GM21528 (cell line): ENCODE measurements at regions not wholly inside any gene's neighbourhood (a gene's known extent, or its start where the extent isn't known, plus 50 kb on each side); places are given as distances from the start of the nearest gene placed in this dataset.

Experiments used
- ATAC-seq: cut with Tn5 transposase; IDR thresholded peaks from one replicate; pipeline ENCODE4 v1.9.1; 2021; ENCODE audit warnings: mild to moderate bottlenecking, moderate library complexity; ENCODE audit not compliant: unreplicated experiment, low FRiP score

DNA sequence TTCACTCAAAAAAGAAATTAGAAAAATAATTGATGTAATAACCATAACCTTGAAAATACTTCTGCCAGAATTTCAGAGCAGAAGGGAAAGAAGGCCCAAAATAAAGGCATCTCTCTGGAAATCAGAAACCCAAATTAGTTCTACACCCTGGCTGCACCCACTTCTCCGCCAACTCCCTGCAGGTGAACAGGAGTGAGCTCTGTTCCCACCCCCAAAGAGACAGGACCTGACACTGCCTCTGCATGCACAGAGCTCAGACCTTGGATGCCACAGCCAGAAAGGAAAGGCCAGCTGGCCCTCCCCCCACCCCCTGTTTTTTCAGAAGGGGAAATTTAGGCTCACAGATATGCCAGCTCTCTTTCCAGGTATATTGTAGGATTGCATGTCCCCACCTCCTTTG, 228.2 kb downstream of the BCL11B start:
- no peak for ATAC-seq

DNA sequence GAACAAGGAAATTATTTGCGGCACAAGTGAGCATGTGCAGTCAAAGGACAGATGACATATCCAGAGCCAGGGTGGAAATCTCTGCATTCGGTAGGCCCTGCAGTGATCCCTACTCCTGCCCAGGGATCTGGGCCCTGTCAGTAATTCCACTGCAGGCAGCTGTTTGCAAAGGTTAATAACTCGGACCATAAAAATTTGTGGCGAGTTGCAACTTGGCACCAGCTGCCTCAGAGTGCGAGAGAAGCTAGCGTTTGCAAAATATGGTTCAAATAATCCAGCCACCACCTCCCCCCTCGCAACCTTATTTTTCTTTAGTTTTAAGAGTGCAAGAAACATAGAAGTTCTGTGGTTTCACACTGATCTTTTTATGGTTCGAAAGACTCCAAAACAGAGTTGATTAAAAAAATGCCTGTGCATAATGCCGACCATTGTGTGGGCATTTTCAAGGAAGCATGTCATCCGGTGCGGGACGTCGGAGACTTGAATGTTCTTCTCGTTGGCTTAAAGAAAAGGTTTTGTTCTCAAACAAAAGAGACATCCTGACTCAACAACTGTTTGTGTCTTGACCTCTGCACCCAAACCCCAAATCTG, 224.5 kb downstream of the BCL11B start:
- ATAC-seq, result no peak

DNA sequence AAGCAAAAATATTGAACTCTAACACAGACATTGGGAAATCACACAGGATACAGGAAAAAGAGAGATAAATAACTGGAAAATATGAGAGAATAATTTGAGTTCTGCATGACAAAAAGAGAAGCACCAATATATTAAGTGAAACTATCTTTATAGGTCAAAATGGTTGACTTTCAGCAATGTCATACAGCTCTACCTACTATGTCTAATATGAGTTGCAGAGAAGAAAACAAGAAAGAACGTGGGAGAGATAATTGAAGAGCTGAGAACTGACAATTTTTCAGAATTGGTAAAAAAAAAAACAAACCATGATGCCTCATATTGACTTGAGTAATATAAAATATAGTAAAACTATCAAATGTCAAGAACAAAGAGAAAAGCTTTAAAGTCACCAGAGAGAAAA, 221.7 kb downstream of the BCL11B start:
- no peak for ATAC-seq

DNA sequence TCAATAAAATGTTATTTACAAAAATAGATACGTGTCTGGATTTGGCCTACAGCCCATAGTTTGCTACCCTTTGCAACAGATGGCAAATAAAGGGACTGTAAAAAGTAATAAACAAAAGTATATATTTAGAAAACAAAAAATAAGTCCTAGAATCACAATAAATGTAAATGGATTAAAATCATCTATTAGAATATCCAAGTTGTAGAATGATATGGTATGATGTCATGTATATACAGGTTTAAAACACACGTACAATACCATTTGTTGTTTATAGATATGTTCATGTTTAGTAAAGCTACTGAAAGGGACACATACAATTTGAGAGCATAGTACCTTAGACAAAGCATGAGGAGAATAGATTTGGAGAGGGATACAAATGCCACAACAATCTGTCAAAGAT, 219.5 kb downstream of the BCL11B start:
- ATAC-seq, result no peak

DNA sequence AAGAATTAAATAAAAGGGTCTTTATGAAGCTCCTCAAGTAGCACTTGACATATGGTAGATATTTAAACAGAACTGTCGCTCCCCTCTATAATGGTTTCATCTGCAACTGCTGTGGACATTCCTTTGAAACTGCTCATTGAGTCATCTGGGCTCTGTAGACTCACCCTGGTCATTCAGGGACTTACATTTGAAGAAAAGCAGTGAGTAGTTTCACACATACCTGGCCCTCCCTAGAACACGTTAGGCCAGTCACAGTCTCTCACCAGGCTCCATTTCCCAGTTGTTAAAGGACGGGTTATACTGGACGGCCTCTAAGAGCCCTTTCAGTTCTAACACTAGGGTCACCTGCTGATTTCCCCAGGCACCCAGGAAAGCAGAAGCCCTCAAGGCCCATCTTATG, 217.0 kb downstream of the BCL11B start:
- ATAC-seq, result no peak

DNA sequence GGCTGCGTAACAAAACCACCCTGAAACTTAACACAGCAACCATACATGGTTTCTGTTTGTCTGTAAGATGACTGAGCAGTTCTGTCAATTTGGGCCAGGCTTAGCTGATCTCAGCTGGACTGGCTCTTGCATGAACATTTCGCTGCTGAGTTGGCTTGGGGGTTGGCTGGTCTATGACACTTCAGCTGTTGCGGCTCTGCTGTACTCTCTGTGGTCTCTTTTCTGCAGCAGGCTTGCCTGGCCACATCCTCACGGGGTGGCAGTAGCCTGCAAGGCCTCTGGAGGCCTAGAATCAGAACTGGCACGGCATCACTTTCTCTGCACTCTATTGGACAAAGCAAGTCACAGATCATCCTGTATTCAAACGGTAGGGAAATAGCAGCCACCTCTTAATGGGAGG, 216.2 kb downstream of the BCL11B start:
- ATAC-seq, result no peak

DNA sequence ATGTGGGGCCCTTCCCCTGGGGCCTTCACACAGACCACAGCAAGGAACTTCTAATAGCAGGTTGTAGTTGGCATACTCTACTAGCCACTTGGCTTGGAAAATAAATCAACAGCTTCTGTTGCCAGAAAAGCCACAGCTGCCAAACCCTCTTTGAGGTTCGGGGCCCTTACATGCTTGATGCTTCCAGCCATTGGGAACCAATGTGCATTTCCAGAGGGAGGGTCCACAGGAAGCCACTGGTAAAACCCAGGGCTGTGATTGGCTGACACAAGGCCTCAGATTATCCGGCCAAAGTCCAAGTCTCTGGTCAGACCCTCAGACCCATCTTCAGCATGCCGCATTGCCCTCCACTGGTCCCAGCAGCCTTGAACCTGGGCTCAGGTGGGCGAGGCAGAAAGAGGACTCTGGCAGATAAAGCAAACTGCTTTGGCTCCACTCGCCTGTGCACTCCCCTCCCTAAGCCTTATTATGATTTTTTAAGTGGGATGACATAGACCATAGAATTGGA, 214.4 kb downstream of the BCL11B start:
- no peak for ATAC-seq

DNA sequence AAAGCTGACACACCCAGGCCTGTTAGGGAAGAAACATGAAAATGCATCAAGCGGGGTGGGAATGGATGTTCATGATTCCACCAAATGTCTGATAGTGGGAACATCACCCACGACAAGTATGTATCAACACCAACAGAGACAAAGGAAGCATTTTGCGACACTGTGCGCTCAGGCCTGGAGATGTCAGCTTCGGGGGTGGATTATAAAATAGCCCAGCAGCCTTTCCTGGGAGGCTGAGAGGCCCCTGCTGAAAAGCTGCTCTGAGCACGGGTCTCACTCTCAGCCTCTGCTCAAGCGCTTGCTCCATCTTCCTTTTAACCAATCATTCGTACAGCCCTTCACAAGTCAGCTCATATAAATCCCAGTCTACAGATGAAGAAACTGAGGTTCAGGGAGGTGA, 213.5 kb downstream of the BCL11B start:
- ATAC-seq, result no peak

DNA sequence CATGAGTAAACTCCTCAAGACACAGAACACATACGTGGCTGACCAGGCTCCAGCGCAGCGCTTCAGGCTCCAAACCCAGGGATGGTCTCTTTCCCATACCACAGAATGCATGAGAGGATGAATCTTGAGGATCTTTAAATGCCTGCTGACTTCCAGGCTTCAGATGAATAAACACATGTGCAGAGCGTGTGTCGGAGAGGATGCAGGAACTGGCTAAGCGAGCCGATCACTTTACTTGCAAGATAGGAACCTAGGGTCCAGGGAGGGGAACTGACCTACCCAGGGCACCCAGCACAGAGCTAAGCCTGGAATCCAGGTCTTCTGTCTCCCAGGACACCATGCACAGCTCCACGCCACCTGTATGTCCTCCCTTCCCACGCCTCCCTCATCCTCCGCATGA, 209.8 kb downstream of the BCL11B start:
- no peak for ATAC-seq

DNA sequence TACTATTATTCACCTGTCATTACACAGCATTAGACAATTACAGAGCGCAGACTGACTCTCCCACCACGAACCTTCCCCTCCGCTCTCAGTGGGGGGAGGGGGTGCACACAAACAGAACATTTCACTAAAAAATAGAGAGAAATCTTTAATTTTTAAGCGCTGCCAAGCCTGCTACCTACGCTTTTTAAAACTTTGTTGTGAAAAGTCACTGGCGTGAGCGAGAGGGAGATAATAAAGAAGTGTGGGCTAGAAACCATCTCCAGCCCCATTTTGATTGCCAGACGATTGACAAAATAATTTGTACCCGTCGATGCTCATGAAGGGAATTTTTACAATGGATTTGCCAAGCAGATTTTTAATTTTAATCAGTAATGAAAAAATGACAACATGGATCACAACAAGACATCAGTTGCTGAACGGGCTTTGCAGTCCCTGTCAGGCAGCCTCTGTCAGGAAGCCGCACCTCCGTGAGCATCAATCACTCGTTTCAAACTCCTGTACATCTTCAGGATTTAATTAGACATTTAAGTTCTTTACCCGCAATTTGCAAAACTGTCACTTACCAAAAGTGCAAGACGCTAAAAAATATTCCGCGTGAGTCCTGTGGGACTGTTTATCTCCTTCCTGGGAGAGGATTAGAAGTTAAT, 209.1 kb downstream of the BCL11B start:
- no peak for ATAC-seq

DNA sequence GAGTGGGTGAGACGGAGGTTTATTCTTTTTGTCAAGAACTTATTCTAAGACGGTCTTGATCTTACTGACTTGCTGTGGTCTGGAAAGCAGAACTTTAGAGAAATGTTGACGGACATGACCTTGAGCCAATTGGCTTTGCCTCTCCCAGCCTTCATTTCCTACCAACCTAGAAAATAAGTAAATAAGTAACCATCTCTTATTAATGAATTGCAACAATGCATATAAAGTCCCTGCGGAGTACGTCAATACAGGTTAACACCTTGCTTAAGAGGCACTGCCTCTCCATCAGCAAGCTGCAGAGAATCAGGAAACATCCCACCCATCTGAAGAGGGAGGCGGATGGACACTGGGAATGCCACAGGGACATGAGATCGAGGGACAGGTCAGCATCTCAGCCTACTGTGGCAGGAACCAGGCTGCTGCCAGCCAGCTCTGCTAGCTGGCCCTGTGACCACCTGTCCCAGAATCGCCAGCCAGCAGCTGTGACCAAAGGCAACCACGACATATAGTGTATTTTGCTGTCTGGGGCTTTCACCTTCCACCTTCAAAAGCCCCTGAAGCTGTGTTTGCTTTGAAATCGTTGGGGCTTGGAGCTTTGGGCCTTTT, 208.3 kb downstream of the BCL11B start:
- no peak for ATAC-seq

DNA sequence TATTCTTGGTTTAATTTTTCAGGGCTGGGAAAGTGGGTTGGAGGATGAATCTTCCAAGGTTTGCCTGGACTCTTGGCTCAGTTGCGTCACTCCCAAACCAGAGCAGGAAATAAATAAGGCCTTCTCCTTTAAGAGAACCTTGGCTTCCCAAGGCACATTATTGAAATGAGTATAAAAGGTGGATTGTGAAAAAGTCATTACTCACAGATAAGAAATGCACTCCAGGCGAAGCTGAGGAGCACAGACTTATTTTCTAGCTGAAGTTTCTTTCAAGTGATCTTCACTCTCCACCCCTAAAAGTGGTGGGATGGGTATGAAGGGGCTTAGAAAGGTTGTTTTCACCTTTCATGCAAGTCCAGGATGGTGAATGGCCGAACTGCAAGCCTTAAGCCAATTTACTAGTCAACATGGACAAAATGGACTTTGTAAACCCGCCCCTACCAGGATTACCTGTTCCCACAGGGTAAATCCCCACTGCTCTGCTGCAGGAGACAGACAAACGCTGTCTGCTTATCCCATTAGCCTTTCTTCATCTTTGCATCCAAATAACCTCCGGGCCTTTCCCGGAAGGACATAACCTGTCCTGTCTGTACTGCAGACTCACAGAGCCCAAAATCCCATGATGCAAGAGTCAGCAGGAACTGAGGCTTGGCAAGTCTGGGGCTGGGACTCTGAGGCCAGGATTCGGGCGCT, 207.6 kb downstream of the BCL11B start:
- ATAC-seq, result no peak

DNA sequence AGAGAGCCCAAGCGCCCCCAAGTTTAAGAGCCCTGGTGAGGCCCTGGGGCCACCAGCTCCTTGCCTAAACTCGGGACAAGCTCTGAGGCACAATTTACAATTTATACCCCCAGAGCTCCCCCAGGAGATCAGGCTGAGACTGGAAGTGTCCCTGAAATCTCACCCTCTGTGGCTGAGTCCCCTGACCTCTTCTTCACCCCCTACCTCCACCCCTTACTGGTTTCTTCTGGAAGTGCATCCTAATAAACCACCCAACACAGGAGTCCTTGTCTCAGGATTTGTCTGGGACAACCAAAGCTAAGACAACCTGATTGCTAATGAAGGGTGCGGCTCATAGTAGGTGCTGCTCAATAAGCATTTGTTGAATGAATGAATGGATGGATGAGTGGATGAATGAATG, 206.4 kb downstream of the BCL11B start:
- ATAC-seq, result no peak

DNA sequence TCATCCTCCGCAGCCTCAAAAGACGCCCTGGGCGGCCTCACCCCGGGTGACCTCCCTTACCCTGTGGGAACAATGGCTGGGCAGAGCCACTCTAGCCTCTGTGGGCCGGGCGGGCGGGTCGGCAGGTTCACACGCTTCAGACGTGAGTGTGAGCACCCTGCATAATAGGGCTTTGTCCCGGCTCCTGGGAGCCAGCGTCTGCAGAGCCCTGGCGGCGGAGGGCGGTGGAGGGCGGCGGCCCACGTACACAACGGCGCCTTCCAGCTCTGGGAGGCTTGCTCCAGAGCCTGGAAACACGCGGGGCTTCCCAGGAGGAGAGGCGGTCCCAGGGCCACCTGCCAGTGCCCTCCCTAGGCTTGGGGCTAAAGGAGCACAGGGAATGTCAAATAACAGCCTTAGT, 205.6 kb downstream of the BCL11B start:
- ATAC-seq, result no peak

DNA sequence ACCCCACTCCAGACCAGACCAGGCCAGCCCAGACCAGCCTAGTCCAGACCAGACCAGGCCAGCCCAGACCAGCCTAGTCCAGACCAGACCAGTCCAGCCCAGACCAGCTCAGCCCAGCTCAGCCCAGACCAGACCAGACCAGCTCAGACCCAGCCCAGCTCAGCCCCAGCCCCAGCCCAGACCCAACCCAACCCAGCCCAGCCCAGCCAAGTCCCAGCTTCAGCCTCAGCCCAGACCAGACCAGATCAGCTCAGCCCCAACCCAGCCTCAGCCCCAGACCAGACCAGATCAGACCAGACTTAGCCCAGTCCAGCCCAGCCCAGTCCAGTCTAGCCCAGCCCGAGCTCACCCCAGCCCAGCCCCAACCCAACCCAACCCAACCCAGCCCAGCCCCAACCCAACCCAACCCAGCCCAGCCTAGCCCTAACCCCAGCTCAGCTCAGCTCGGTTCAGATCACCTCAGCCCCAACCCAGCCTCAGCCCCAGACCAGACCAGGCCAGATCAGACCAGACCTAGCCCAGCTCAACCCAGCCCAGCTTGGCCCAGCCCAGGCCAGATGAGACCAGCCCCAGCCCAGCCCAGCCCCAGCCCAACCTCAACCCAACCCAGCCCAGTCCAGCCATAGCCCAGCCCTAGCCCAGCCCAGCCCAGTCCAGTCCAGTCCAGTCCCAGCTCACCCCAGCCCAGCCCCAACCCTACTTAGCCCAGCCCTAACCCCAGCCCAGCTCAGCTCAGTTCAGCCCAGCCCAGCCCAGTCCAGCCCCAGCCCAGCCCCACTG, 204.7 kb downstream of the BCL11B start:
- no peak for ATAC-seq

DNA sequence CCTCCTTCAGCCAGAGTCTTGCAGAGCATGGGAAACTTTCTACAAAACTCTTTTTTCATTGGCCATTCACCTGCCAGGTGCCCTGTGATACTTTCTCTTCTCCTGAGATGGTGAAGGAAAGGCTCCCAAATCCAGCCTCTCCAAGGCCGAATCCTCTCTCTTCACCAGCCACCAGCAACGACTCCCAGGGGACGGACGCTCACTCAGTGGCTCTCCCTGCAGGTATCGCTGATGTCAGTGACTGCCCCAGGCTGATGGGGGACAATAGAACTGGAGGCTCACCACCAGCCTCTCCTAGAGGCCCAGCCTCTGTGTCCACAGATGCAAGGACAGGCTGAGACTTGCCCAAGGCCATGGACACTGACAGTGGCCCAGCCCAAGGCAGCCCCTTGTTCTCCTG, 204.1 kb downstream of the BCL11B start:
- no peak for ATAC-seq

DNA sequence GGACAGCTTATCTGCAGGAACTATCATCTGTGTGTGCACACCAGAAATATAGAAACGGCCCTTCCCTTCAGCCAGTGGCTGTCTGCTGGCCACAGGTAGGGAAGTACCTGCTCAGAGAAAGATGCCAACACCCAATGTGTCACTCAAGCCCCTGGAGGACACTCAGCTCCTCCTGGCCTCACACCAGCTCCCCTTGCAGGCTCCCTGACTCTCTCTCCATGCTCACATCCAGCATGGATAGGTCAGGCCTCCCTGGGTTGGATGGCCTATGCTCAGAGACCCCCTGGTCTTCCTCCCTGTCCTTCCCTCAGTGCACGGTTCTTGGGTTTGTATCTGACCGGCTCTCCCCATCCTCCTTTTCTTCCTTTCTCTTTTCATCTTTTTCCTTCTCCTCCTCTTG, 202.1 kb downstream of the BCL11B start:
- ATAC-seq, result no peak

DNA sequence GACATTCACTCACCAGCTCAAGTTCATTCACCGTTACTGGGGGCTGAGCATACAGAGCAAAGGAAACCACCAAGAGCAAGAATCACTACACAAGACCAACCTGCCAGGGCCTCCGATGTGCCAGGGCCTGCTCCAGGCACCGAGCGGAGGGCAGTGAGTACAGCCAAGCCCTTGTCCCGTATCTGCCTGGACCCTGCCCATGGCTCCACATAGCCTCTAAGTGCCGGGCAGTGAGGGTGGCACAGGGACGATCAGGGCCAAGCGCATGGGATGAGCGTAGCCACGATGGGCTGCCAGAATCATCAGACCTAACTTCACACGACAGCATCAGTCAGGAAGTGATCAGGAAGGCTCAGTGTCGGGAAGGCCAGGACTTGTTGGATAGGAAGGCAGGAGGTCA, 199.6 kb downstream of the BCL11B start:
- no peak for ATAC-seq

DNA sequence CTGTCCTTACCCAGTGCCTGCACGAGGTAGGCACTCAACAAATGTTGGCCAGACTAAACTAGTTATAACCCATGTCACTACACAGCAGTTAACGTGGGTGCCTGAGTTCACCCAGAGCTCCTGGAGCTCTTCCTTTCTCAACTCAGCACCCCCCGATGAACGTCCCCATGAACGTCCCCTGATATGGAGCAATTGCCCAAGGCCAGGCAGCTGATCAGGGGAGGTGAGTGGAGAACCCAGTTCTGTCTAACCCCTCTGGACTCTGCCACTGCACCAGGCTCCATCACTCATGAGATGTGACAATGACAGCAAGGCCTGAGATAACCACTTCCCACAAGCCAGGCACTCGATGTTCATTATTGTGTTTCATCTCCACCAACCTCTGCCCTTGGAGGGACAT, 199.0 kb downstream of the BCL11B start:
- no peak for ATAC-seq

DNA sequence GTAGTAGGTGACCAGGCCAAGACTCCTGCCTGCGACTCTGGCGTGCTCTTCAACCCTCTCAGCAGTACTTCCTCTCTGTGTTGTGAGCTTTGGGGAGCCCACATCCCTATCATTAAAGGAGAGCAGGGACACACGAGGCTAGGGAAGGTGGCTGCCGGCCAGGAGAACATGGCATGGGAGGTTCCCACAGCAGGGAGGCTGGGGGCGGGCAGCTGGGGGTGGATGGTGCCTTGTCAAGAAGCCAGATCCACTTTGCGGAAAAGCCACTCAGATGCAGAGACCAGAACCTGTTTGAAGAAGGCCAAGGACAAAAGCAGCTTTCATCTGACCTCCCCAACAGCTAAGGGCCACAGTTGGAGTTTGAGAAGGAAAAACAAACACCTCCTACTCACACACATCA, 198.6 kb downstream of the BCL11B start:
- no peak for ATAC-seq

DNA sequence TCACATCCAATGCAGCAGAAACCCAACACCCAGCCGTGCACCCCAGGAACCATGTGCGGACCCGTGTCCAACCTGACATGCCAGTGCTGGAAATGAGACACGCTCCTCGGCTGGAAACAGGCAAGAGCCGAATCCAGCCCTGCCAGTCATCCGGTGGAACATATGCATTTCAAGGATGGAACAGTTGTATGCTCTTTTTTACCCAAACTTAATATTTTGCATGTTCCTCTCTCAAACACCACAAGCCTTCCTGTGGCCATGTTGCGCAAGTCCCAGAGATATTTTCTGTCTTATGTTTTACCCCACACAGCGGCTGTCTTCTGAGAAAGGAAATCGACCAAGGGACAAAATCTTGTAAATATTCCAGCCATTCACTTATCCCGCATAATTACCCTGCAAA, 196.9 kb downstream of the BCL11B start:
- ATAC-seq, result no peak
